Endothelial cell of umbilical vein (primary cell): ENCODE measurements at regions not wholly inside any gene's neighbourhood (a gene's known extent, or its start where the extent isn't known, plus 50 kb on each side); places are given as distances from the start of the nearest gene placed in this dataset.

ENCODE experiments used
- CTCF ChIP-seq, 2 donors: IDR thresholded peaks; 1 replicate in 1 of 2; 2 replicates in 1 of 2; pipeline ENCODE4 v1.5.1; 2011; ENCODE audit warnings: low read length in 2 of 2, mild to moderate bottlenecking in 2 of 2, moderate library complexity in 2 of 2, control low read depth in 1 of 2, inconsistent platforms in 1 of 2, low read depth in 1 of 2; ENCODE audit not compliant: insufficient read depth in 1 of 2; ENCODE audit errors: extremely low read depth in 1 of 2
- MAX ChIP-seq: IDR thresholded peaks from 2 replicates; pipeline ENCODE4 v1.6.1; 2011; ENCODE audit not compliant: insufficient read depth, insufficient read length
- MYC ChIP-seq: IDR thresholded peaks from one replicate; pipeline ENCODE4 v1.6.1; 2011; ENCODE audit warnings: mild to moderate bottlenecking, low read depth, low read length

- no peak for TF ChIP-seq MAX
- no peak for TF ChIP-seq MYC
- TF ChIP-seq CTCF (IDR thresholded peaks at IDR 0.05; ENCODE audit: extremely low read depth in 1 of 2, insufficient read depth in 1 of 2, low read depth in 1 of 2, low read length in 2 of 2), result no peak
These were observed 235.8 kb upstream of the ALCAM start for GRCh38 chr3:105130911-105131310.
